Mucosa of stomach (tissue), 1 donor: ENCODE measurements at regions not wholly inside any gene's neighbourhood (a gene's known extent, or its start where the extent isn't known, plus 50 kb on each side); places are given as distances from the start of the nearest gene placed in this dataset.

Experiments used
- H3K27me3 ChIP-seq: one replicate; pipeline ENCODE4 v1.7.0; 2013; ENCODE audit warnings: mild to moderate bottlenecking, low read length; ENCODE audit not compliant: control insufficient read depth, insufficient read depth
- H3K36me3 ChIP-seq: one replicate; pipeline ENCODE4 v1.7.0; 2013; ENCODE audit warnings: low read length; ENCODE audit not compliant: control insufficient read depth, insufficient read depth
- H3K4me1 ChIP-seq: one replicate; pipeline ENCODE4 v1.7.0; 2013; ENCODE audit warnings: mild to moderate bottlenecking, low read length; ENCODE audit not compliant: control insufficient read depth, insufficient read depth
- H3K4me3 ChIP-seq: one replicate; pipeline ENCODE4 v1.7.0; 2013; ENCODE audit warnings: low read length
- H3K9ac ChIP-seq: one replicate; pipeline ENCODE4 v1.7.0; 2013; ENCODE audit warnings: mild to moderate bottlenecking, low read length, moderate library complexity
- H3K9me3 ChIP-seq: one replicate; pipeline ENCODE4 v1.7.0; 2013; ENCODE audit warnings: mild to moderate bottlenecking, low read length, moderate library complexity; ENCODE audit not compliant: control insufficient read depth
- donor health status: Pancreatic carcinoma.

GRCh38 chr12:98106031-98106683, 409.2 kb upstream of the TMPO start:
- no peak overlapping the region for H3K4me3 ChIP-seq
- no peaks in the 10 kb centered on the region for H3K27me3 ChIP-seq
- H3K36me3 ChIP-seq, result no peaks in the 10 kb centered on the region
- no peaks in the 10 kb centered on the region for H3K4me1 ChIP-seq
- H3K9ac ChIP-seq, result no peak overlapping the region
- no peaks in the 10 kb centered on the region for H3K9me3 ChIP-seq

GRCh38 chr12:98109266-98109665, 406.1 kb upstream of the TMPO start:
- Histone ChIP-seq H3K9ac (no peak overlapping the region), H3K4me3 (no peak overlapping the region), H3K27me3 (no peaks in the 10 kb centered on the region), H3K36me3 (no peaks in the 10 kb centered on the region), H3K9me3 (no peaks in the 10 kb centered on the region), H3K4me1 (no peaks in the 10 kb centered on the region)

- Histone ChIP-seq H3K4me3 (no peak overlapping the region), H3K9ac (no peak overlapping the region), H3K36me3 (no peaks in the 10 kb centered on the region), H3K4me1 (no peaks in the 10 kb centered on the region), H3K9me3 (no peaks in the 10 kb centered on the region), H3K27me3 (no peaks in the 10 kb centered on the region)
These were observed 404.9 kb upstream of the TMPO start for GRCh38 chr12:98110536-98110935.

GRCh38 chr12:98113548-98113947, 401.8 kb upstream of the TMPO start:
- Histone ChIP-seq H3K4me1 (no peaks in the 10 kb centered on the region), H3K4me3 (no peak overlapping the region), H3K9me3 (no peaks in the 10 kb centered on the region), H3K27me3 (no peaks in the 10 kb centered on the region), H3K36me3 (no peaks in the 10 kb centered on the region), H3K9ac (no peak overlapping the region)

GRCh38 chr12:98121963-98122362, 393.4 kb upstream of the TMPO start:
- no peaks in the 10 kb centered on the region for H3K27me3 ChIP-seq
- H3K9ac ChIP-seq, result no peak overlapping the region
- no peaks in the 10 kb centered on the region for H3K9me3 ChIP-seq
- no peak overlapping the region for H3K4me3 ChIP-seq
- no peaks in the 10 kb centered on the region for H3K4me1 ChIP-seq
- no peaks in the 10 kb centered on the region for H3K36me3 ChIP-seq

- no peaks in the 10 kb centered on the region for H3K36me3 ChIP-seq
These were observed 392.3 kb upstream of the TMPO start for GRCh38 chr12:98123021-98123461.

GRCh38 chr12:98126637-98127335, 388.6 kb upstream of the TMPO start:
- Histone ChIP-seq H3K4me3 (no peak overlapping the region), H3K27me3 (no peaks in the 10 kb centered on the region), H3K9me3 (no peaks in the 10 kb centered on the region), H3K36me3 (no peaks in the 10 kb centered on the region), H3K4me1 (no peaks in the 10 kb centered on the region), H3K9ac (no peak overlapping the region)

More at GRCh38 chr12:98123021-98123461, 392.3 kb upstream of the TMPO start:
- no peak overlapping the region for H3K4me3 ChIP-seq
- H3K9me3 ChIP-seq, result no peaks in the 10 kb centered on the region
- no peaks in the 10 kb centered on the region for H3K4me1 ChIP-seq
- no peaks in the 10 kb centered on the region for H3K27me3 ChIP-seq
- no peak overlapping the region for H3K9ac ChIP-seq

GRCh38 chr12:98127336-98127679, 388.1 kb upstream of the TMPO start:
- Histone ChIP-seq H3K4me3 (no peak overlapping the region), H3K9me3 (no peaks in the 10 kb centered on the region), H3K9ac (no peak overlapping the region), H3K4me1 (no peaks in the 10 kb centered on the region), H3K27me3 (no peaks in the 10 kb centered on the region), H3K36me3 (no peaks in the 10 kb centered on the region)

GRCh38 chr12:98127854-98128253, 387.5 kb upstream of the TMPO start:
- Histone ChIP-seq H3K4me3 (no peak overlapping the region), H3K9ac (no peak overlapping the region), H3K27me3 (no peaks in the 10 kb centered on the region), H3K9me3 (no peaks in the 10 kb centered on the region), H3K4me1 (no peaks in the 10 kb centered on the region), H3K36me3 (no peaks in the 10 kb centered on the region)

GRCh38 chr12:98136544-98136943, 378.8 kb upstream of the TMPO start:
- Histone ChIP-seq H3K4me1 (no peaks in the 10 kb centered on the region), H3K36me3 (no peaks in the 10 kb centered on the region), H3K9ac (no peak overlapping the region), H3K9me3 (no peaks in the 10 kb centered on the region), H3K27me3 (no peaks in the 10 kb centered on the region), H3K4me3 (no peak overlapping the region)

- Histone ChIP-seq H3K36me3 (no peaks in the 10 kb centered on the region), H3K4me1 (no peaks in the 10 kb centered on the region), H3K27me3 (no peaks in the 10 kb centered on the region), H3K9ac (no peak overlapping the region), H3K4me3 (no peak overlapping the region), H3K9me3 (no peaks in the 10 kb centered on the region)
These were observed 378.1 kb upstream of the TMPO start for GRCh38 chr12:98137278-98137677.

GRCh38 chr12:98144953-98145352, 370.4 kb upstream of the TMPO start:
- no peaks in the 10 kb centered on the region for H3K9me3 ChIP-seq
- H3K4me3 ChIP-seq, result no peak overlapping the region
- H3K27me3 ChIP-seq, result no peaks in the 10 kb centered on the region
- no peaks in the 10 kb centered on the region for H3K4me1 ChIP-seq
- H3K36me3 ChIP-seq, result no peaks in the 10 kb centered on the region
- H3K9ac ChIP-seq, result no peak overlapping the region
